GM19467 (cell line): ENCODE measurements at regions not wholly inside any gene's neighbourhood (a gene's known extent, or its start where the extent isn't known, plus 50 kb on each side); places are given as distances from the start of the nearest gene placed in this dataset.
"Not testable (repeated sequence)": the region's sequence is repeated elsewhere in the genome, so short reads cannot be mapped to it uniquely, and the experiment has no call there.

Source experiments
- ATAC-seq: cut with Tn5 transposase; IDR thresholded peaks from one replicate; pipeline ENCODE4 v1.9.1; 2021; ENCODE audit warnings: mild to moderate bottlenecking, moderate library complexity; ENCODE audit not compliant: unreplicated experiment

DNA sequence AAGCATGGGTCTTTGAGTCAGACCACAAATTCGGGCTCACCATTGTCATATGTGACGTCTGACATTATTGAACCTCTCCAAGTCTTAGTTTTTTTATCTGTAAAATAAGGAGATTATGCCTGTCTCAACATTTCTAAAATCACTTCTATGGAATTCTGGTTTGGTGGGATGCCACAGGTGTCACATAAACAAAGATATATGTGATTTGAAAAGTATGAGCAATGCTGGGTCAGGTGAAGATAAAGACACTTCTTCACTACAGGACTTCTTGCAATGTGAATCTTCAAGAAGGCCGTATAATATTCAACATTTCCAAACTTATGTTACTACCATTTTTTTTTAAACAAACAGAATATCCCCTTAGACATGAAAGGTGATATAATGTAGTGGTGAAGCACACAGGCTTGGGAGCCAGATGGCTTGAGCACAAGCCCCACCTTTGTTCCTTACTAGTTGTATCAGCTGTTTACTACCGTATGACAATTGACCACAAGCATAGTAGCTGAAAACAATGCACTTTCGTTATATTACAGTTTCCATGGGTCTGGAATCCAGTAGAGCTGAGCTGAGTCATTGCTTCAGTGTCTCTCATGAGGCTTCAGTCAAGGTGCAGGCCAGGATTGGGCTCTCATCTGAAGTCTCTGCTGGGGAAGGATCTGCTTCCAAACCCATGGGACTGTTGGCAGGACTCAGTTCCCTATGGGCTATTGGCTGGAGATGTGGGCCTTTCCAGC lies 87.7 kb downstream of the UTP18 start:
- no peak for ATAC-seq

DNA sequence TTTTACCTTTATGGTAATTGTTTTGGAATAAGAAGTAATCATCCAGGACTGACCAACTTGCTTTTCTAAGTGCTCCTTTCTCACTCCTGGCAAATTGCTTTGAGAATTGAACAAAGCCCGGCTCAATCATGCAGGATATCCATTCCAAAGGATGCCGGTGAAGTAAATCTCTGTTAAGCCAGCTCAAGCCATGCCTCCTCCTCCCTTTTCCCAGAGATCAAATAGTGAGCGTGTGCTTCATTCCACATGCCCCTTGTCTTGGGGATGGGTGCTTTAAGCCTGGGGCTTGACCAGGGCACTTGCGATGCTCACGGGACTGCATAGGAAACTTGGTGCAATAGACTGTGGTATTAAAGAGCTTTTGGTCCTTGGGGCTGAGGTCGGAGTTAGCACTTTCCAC lies 90.7 kb downstream of the UTP18 start:
- ATAC-seq, result no peak

DNA sequence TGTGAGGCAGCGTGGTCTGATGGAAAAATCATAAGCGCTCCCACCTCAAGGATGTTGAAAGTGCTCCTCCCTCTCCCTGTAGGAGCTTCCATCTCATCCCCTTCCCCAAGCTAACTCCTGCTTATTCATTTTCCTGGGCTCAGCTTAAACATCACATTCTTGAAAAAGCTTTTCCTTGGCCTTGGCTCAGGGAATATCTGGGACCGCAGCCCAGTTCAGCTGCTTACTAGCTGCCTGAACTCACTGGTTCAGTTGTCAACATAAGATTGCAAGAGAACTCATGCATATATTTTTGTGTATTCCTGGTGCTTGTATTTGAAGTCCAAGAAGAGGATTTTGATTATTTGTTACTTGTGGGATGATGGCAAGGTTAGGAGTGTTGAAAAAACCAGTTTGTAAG lies 91.5 kb downstream of the UTP18 start:
- ATAC-seq, result no peak

DNA sequence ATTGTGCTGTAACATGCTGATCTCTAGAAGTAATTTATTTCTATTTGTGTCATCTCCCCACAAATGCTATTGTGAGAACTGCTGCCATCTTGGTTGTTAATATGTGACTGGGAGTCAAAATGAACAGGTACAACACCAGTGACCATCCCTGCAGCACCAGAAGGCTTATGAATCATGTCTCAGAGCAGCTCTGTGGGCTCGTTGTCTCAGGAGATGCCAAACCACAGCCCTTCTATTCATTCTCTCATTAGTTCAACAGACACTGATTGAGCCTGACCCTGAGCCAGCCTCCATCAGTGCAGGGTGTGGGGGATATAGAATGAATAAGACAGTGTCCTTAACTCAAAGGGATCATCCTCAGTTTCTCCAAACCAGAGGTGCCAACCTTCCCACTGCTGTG lies 92.5 kb downstream of the UTP18 start:
- no peak for ATAC-seq

DNA sequence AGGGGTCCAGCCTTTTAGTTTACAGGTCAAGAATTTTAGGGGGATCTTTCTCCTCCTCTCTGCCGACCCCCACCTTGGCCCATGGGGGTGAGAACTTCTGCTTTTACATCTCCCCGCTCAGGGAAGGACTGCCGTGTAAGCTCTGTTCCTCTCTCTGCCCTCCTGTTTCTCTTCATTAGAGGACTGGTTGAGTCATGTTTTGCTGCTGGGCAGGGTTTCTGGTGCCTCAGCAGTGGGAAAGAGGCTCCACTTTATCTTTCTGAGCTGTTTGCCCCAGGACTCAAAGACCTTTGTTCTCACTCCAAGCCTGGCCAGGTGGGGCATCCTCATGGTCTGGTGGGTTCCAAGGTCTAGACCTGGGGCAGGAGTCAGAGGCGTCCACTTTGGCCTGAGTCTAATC lies 93.0 kb downstream of the UTP18 start:
- no peak for ATAC-seq

DNA sequence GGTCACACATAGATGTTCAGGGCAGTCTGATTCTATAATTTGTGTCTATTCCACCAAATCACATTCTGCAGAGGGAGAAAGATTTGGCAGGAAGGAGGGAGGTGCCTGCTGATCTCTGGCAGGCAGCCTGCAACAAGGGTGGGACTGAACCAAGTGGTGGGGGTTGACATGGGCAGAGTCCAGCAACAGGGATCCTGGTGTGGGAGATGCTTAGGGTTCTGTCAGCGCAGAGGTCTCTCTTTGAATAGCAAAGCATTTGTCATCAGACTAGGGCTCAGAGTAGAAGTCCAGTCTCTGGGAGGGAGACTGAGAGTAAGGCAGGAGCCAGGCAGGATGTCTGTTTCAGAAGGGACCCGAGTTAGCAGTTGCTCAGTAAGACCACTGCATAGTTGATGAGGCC lies 94.6 kb downstream of the UTP18 start:
- ATAC-seq, result no peak

DNA sequence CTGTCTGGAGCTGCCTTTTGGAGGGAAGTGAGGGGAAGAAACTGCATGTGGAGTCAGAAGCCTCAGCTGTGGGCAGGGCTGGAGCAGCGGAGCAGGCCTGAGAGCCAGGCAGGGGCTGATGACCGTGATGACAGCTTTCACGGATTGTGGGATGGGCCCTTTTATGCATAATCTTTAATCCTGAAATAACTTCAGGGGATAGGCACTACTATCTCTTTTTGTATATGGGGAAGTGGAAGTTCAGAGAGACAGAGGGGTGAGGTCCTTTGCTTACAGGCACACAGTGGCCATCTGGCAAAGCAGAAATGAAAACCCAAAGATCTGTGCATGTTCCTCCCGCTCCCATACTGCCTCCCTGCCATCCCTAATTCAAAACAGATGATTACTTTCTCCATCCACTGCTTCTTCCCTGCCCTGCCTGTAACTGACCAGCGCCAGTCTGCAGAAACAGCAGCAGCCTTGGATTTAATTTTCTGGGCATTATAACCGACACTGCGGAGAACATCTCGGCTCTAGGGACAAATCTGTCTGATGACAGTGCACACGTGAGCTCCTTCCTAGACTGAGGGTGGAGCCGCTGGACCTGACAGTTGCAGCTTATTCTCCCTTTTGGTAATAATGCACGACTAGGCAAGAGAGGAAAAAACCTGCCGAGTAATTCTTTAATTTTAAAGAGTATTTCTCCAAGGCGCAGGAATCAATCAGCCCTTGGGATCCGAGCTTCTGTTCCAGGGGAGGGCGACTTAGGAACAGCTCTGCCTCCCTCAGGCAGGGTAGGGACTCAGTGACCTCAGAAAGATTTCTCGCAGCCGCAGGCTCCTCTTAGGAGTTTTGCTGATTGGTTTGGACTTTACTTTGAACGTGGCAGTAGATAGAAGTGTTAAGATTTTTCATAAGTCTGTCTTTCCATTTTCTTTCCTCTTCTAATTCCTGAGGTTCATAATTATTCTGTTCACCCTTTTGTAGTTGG lies 95.4 kb downstream of the UTP18 start:
- ATAC-seq, result no peak

DNA sequence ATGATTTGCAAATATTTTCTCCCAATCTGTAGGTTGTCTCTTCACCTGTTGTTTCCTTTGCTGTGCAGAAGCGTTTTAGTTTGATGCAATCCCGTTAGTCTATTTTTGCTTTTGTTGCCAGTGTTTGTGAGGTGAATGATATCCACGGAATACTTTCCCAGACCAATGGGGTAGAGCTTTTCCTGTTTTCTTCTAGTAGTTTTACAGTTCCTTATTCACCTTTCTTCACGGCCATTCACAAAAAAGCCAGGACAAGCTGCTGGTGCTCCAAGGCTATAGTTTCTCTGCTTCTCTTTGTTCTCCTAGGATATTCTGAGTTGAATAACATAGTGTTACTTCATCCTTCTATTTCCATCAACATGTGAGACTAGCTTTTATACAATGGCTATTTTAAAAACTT lies 98.7 kb downstream of the UTP18 start:
- ATAC-seq, result no peak

DNA sequence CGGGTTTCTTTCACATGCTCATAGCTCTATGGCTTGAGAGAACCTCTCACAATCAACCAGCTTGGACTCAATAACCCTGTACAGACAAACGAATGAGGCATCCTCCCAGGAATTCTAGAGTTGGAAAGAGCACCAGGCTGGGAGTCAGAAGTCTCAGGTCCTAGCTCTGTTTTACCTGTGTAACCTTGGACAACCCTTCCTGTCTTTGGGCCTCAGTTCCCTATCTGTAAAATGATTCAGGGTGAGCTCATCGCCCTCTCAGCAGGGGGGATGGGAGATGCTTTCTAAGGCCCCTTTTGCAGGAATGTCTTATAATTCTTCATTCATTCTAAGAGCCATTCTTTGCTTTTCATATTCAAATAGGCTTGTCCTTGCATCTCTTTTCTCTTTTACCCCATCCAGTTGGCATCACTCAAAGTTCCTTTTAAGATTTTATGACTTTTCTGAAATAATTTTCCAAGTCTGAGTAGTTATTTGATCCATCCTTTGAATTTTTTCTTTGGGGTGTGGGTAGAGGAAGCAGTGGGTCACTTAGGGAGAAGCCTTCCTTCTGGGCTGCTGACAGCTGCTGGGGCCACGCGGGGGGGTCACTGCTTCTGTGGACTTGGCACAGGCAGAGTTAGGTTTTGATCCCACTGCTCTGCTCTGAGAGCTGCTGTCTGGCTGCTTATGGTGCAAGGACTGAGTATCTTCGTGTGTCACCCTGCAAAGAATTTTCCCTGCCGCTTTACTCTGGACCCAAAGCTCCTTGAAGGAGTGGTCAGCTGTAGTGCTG lies 102.7 kb downstream of the UTP18 start:
- ATAC-seq, result no peak

DNA sequence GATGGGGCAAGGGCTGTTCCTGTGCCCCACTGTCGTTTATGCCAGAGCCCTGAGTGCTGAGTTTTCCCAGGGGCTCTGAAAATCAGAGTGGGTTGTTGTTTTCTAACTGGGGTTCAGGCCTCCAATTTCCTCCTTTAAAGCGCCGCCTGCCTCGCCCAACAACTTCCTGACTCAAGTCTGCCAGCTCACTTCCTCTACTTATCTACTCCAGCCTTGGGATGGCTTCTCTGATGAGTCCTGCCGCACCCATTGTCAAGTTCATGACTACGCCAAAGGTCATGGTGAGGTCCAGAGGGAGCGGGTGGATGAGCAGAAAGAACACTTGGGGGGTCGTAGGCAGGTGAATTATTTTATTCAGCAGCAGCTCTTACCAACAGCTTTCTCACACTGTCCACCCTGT lies 104.7 kb downstream of the UTP18 start:
- ATAC-seq, result no peak

DNA sequence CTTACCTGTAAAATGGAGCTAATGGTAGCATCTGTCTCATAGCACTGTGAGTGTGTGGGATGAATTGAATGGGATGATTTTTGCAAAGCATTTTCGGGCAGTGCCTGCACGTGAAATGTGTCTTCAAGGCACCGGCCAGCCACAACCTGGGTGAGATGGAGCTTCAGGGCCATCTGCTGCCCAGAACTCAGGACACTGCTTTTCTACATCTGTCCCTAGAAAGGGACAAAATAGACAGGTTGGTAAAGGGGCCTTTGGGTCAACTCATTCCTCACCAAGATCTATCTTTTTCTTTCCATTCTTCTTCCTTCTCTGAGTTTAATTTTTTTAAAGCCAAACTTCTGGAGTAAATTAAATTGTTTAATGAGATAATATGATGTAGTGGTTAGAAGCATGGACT lies 106.5 kb downstream of the UTP18 start:
- no peak for ATAC-seq

DNA sequence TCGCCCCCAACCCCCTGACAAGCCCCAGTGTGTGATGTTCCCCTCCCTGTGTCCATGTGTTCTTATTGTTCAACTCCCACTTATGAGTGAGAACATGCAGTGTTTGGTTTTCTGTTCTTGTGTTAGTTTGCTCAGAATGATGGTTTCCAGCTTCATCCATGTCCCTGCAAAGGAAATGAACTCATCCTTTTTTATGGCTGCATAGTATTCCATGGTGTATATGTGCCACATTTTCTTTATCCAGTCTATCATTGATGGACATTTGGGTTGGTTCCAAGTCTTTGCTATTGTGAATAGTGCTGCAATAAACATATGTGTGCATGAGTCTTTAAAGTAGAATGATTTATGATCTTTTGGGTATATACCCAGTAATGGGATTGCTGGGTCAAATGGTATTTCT lies 107.5 kb downstream of the UTP18 start:
- not testable (repeated sequence) for ATAC-seq

DNA sequence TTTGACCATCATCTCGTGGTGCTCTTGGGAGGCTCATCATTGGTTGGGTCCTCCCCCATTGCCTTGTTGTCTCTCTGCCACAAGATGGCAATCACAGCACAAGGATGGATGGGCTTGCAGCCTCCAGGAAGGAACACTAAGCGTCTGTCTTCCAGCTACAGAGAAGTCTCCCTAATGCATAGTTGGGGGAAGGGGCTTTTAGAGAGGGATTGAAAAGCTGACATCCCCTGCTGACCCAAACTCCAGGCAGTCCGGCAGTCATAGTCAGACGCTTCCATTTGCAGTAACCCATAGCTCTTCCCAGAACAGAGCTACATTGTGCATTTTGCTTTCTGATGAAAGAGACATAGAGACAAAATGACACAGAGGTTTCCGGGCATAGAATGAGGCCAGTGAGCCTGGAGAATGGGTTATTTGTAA lies 111.4 kb downstream of the UTP18 start:
- ATAC-seq, result no peak

DNA sequence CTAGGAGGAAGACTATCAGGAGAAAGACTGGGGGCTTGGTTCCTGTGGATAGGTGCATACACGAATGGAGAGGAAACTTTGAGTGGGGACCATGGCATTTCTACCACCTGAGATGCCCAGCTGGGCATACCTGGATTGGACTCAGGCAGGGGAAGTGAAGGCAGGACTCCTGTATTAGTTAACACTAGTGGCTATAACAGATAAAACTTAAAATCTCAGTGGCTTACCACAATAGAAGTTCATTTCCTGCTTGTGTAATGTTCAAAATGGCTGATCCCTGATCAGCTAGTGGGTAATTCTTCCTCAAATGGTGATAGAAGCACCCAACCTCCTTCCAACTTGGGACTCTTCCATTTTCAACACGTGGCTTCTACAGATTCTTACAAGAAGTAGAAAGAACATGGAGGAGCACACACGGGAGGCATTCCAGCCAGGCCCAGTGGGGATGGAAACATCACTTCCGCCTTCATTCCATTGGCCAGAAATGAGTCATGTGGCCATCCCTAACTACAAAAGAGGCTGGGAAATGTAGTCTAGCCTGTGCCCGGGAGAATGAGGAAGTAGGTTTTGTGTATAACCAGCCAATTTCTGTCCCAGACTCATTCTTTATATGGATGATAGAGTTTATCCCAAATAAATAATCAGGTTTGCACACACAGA lies 112.1 kb downstream of the UTP18 start:
- ATAC-seq, result no peak

DNA sequence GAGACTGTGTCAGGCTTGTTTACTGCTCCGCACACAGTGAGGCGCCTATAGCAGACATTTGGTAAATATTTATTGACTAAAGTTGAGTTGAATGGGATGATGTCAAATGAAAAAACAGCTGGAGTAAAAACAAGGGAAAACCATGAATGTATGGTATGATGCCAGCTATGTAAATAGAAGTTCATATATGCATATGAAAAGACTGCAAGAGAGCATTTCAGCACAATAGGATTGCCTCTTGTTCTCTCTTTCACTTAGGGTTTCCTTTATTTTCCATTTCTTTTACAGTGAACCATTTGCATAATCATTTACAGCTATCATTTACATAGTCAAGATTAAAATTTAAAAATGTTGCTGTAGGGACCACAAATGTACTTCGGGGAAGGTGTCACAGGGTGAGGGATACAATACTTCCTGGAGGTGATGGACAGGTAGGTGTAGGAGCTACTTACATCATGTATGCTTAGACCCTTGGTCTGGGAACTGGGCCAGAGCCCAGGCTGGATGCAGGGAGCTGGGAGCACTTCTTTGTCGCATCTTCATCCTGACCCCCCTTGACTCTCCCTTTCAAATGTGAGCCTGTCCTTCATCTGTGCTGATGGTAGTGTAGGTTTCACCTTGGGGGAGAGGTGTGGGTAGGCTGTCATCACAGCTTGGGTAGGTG lies 113.3 kb downstream of the UTP18 start:
- ATAC-seq, result no peak

DNA sequence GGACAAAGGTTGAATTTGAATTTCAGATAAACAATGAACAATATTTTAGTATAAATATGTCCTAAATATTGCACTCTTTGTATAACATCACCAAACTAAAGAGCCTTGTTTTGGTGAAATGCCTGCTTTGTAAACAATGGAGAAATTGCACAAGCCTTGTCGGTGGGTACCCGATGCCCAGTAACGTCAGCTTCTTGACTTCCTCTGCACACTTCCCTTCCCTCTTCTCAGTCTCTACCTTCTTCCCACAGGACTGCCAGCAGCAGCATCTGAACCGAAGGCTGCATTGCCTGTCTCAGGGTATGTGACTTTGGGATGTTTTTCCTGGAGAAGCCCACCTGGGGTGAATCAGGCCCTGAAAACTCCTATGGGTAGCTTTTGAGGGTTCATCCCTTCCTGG lies 113.9 kb downstream of the UTP18 start:
- no peak for ATAC-seq

DNA sequence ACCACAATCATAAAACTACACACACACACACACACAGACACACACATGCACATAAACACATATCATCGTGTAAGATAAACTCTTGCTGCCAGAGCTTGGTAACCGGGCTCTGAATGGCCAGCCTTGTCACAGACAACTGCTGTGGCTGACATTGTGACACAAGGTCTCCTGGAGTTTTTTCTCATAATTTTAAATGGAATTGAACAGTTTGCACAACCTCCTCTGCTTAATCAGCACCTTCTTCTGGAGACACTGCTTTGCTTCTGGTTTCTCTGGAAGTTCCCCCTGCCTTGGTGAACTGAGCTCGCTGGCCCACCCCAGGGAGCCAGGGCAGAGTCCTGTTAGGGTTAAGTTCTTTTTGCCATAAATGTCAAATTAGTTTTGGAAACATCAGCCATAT lies 115.4 kb downstream of the UTP18 start:
- ATAC-seq, result no peak

DNA sequence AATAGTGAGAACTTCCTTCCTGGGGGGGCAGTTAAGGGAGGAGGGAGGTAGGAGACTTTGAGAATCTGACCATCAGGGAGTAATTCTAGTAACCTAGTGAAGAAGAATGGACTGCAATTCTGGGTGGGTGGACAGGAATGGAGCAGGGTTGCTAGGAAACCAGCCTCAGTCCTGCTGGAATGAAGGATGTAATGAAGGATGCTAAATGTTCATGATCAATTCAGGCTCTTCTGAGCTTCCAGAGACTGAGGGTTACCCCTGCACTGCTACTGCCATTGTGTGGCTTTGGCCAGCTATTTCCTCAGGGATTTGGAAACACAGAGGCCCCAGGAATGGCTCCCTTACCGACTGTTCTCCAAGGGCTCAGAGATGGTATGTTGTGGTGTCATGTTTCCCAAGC lies 116.4 kb downstream of the UTP18 start:
- ATAC-seq, result no peak

DNA sequence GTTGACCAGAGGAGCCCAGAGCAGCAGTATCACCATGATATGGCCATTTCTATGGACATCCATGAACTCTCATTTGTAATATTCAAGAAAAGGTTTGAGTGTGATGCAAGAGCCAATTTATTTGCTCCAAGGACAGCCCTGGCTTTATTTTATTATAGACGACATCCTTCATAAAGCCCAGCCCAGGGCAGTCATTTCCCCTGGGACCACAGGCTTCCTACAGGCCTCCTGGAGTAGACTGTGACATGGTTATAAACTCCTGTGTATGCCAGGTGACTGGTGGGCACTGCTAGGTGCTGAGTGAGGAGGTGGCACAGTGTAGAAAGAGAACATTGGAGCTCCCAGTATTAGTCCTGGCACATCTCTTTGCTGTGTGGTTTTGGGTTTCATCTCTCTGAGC lies 120.9 kb downstream of the UTP18 start:
- no peak for ATAC-seq

DNA sequence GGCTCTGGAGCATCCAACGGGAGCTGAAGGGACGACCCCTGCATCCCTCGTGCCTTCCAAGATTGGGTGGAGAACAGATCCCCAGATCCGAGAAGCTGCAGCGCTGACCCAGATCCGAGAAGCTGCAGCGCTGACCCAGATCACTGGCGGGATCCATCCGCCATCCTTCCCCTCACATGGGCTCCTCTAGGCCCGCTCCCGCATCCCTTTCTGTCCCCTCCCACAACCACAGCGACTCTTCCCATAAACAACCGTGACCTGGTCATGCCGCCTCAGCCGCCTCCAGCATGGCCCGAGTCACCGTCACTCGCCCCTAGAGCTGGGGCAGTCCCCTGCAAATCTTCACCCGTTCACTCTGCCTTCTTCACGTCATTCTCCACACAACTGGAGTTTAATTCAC lies 124.9 kb downstream of the UTP18 start:
- no peak for ATAC-seq
